IPS-NIHi11 (cell line): ENCODE measurements at regions not wholly inside any gene's neighbourhood (a gene's known extent, or its start where the extent isn't known, plus 50 kb on each side); places are given as distances from the start of the nearest gene placed in this dataset.

Experiments
- DNase-seq: peaks from one replicate; pipeline ENCODE4 v3.0.0; 2012; ENCODE audit warnings: mixed read lengths, low spot score

DNA sequence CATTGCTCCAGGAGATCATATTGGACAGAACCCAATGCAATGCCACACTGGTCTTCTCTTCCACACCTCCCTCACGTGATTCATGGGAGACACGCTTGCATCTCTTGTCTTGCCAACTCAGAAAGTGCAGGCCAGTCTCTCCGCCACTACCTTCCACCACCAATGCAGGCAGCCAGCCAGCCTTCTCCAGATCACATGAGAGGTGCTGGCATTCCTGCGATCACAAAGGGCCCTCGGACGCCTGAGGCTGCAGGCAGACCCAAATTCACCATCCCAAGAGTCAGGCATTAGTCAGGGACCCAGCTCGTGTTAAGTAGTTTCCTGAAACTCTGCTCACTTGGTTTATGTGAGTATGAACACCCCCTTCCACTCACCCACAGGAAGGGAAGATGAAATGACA lies 437.0 kb upstream of the ETAA1 start:
- no peak for DNase-seq

DNA sequence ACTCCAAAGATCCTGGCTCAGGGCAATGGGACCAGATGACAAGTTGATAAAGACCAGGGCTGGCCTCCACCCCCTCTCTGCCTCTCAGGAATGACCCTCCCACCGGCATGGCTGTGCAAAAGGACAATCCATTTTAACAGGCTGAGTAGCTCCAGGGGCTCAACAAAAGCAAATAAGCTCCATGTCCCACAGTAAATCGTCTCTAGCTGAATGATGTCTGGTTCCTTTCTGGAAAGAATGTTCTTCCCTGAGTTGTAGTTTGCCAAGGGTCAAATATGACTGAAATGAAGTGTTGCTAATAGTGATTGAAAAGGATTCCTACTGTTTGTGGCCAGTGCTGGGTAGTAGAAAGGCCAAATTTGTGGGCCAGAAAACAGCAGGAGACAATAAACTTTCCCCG lies 434.4 kb upstream of the ETAA1 start:
- DNase-seq, result peak; percentile 9

DNA sequence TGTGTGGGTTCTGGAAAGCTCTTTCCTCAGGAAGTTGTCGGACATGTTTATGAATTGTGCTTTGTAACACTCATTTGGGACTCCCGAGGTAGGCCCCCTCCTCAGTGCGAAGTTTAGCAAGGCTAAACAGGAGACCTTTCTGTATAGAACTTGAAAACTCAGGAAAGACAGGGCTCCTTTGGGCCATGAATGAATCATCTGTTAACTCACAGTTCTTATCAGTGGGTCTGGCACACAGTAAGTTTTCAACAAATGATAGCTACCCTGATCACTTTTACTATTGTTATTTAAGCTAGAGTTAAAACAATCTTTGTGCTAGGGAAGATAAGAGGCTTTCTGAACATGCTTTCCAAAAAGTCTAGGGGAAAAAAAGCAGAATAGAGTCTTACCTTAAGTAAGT lies 430.5 kb upstream of the ETAA1 start:
- DNase-seq, result no peak

DNA sequence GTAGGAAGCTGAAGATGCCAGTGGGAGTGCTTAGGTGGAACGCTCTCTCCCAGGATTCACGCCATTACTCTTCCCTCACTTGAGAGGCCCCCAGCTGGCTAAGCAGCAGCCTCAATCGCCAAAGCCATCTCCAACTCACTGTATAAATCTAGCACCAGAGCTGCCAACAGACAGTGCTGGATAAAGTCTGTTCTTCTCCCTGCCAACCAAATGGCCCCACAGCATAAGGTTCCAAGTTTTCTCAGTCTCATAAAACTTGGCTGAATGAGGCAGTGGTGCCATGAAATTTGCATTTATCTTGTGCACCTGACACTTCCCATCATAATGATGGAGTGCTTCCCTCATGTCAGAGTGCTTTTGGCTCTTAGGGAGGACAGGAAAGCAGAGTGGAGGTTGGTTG lies 428.2 kb upstream of the ETAA1 start:
- DNase-seq, result no peak

DNA sequence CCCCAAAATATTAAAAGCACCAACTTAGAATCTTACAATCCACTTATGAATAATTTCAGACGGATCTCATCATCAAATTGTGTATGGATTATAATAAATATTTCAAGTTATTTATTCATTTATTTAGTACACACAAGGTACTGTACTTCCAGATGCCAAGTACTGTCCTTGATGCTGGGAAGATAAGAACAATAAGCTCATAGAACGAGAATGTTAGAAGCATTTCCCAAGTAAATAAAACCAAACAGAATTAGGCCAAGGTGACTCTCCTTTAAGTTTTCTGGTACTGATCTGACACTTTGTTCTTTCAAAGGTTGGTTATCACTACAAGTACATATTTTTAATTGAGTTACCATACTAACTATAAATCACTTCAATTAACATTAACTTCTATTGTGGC lies 416.1 kb upstream of the ETAA1 start:
- no peak for DNase-seq

DNA sequence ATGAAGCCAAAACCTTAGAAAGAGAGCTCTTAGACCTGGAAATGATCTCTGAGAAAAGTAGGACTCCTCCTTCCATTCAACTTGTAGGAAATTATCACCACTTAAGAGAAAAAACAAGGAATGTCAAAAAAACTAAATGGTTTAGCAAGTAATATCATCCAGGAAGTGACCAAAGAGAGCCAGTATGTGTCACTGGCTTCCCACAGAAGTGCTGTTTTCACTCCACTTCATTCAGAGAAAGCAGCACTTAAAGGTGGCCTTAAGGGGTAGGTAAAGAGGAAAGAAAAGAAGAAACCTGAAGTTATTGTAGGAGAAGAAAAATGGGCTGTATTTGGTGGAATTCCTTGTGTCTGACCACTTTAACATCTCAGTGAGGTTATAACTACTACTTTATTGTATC lies 414.4 kb upstream of the ETAA1 start:
- no peak for DNase-seq

DNA sequence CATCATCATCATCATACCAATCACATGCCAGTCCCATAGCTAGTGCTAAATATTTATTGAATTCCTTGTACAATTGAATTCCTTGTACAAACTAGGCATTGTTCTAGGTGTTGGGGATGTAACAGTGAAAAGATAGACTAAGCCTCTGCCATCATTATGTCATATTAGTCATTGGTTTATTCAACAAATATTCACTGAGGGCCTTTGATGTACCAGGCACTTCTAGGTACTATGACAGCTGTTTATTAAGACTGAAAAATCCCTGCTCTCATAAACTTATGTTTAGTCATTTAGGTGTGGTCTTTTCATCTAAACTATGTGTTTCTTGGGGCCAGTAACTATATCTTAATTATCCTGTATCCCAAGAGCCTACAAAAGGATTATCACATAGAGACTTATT lies 412.3 kb upstream of the ETAA1 start:
- no peak for DNase-seq

DNA sequence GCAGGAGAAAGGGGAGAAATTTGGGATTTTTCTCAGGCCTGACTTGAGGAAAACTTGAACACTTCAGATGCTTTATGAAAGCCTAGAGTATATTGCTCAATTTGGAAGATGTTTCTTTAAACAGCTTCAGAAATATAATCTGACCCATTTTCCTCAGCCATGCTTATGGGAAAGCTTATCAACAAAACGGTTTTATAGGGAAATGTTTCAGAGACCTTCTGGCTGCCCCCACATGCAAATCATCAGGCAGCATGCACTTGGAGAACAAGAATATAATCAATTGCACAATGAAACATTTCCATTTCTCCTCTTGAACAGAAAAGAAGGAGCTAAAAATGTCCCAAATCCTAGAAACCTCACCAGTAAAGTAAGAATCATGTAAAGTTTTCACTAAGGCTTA lies 411.2 kb upstream of the ETAA1 start:
- DNase-seq, result no peak

DNA sequence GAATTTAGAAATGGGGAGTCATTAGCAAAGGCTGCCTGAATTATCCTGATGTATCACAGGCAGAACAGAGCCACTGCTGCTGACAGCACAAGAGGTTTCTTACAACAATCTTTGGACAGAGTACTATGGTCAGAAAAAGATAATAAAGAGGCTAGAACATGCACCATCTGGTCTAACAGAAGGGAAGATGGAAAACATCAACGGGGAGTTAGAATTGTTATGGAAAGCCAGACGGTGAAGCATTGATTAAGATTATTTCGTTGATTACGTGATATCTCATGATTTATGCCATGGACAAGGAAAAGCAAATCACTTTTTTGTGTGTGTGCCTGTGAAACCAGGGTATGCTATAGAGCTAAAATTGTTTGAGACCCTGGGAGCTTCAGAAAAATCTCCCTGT lies 409.4 kb upstream of the ETAA1 start:
- no peak for DNase-seq

DNA sequence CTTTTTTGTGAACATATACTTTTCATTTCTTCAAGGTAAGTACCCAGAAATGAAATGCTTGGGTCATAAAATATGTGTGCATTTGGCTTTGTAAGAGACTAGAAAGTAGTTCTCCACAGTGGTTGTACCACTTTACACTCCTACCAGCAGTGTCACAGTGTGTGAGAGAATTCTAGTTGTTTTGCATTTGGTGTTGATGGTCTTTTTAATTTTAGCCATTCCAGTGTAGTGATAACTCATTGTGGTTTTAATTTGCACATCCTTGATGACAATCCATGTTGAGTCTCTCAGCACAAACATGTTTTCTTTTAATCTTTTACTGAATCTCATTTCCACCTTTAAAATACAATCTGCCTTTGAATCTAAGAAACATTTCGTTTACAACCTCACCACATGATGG lies 402.5 kb upstream of the ETAA1 start:
- no peak for DNase-seq

DNA sequence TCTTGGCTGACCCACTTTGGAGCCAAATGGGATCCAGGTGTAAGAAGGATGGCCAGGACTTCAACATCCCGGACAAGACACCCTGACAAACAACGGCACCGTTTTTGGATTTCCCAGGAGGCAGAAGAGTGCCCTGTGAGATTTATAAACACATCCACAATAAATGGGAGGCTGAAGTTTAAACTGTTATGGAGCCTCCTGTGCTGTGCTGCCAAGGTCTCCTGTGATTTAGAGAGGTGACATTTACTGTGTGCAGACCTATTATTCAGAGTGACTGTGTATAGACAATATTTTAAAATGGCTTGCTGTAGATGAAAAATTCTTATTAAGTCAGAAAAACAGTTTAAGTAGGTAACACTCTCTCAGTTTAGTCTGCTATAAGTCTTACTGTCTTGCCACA lies 401.5 kb upstream of the ETAA1 start:
- DNase-seq, result no peak

DNA sequence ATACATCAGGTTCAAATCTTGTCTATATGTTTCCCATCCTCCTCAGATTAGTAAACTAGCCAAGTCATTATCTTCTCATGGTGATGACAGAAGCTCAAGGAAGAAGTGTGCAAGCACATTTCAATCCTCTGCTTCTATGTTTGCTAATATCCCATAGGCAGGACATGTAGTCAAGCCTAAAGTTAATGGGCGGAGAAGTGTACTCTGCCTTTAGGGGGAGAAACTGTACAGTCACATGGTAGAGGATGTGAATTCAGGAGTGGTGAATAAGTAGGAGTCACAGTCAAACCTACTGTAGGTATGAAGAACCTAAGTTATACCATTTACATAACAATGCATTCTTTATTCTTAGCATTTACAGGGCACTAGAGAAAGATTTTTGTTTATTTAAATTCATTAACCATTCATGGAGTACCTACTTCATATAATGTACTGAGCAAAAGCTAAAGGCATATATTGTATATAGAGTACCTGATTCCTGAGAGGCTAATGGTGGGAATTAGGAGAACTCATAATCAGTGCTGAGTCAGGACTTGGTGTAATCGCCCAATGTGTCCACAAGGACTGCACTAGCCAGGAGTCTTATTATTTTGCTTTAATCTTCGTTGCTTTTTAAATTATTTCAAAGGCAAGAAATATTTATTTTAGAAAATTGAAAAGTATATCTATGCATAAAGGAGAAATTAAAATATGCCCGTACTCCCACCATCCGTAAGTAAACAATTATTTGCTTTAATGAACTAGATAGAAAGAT lies 394.3 kb upstream of the ETAA1 start:
- no peak for DNase-seq

DNA sequence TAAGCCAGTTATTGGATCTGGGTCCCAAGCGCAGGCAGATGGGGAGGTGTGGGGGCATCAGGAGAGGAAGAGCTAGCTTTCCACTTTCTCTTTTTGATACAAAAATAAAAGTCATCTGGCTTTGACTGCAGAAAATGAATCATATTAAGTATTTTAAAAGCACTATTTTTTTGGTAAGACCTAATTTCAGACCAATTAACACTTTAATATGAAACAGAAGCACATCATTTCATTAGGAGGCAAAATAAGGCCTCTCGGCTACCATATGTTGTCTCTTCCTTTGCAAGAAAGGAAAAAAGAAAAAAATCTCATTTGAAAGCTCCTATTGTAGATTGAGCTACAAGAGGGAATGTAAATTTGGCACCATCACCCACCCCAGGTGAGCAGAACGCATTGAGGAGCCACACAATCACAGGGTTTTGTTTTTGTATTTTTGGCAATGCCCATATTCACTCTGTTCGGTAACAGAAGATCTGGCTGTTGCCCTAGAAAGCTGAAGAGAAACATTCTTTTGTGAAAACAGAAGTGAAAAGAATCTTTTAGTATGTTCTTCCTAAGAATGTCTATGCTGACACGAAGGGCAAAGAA lies 390.7 kb upstream of the ETAA1 start:
- no peak for DNase-seq

DNA sequence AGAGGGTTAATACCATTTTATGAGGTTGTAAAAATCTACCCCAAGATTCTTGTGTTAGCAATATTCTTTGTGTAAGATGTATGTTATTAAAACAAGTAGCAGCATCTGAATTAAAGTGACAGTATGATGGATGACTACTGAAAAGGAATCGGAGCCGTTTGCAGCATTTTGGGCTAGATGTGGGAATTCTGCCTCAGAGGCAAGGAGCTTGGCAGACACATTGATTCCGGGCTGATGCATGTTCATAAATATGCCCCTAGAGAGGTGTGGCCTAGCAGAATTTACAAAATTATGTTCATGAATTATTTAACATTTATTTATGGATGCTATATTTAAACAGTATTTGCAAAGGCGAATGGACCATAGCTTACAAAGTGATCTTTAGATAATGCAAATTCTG lies 389.0 kb upstream of the ETAA1 start:
- DNase-seq, result no peak

DNA sequence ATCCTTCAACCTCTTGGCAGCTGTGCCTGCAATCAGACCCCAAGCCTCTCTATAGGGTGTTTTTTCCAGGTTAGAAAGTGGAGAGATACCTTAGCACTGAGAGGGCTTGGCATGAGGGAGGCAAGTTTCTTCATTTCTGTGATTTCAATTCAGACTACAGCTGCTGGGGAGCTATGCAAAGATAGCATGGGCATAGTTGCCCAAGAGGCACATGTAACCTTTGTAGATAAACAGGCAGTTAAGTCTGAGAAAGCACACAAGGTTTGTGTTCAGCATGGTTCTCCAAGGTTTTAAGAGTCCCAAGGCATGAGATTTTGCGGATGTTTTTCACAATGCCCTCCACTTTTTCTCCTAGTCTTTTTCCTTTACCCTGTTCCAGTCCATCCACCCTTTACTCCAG lies 385.0 kb upstream of the ETAA1 start:
- DNase-seq, result no peak

DNA sequence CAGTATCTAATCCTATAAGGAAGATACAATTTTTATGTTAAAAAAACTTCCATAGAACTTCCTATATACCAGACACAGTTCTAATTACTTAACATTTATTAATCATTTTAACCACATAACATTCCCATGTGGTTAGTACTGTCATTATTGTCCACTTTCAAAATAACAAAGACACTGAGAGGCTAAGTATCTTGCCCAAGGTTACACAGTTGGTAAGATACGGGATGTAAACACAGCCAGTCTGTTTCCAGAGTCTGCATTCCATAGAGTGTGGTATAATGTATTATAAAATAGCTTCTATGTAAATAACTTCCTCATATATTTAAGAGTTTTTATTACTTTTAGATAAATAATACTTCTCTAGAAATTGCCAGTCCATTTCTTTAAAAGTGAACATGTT lies 383.3 kb upstream of the ETAA1 start:
- no peak for DNase-seq

DNA sequence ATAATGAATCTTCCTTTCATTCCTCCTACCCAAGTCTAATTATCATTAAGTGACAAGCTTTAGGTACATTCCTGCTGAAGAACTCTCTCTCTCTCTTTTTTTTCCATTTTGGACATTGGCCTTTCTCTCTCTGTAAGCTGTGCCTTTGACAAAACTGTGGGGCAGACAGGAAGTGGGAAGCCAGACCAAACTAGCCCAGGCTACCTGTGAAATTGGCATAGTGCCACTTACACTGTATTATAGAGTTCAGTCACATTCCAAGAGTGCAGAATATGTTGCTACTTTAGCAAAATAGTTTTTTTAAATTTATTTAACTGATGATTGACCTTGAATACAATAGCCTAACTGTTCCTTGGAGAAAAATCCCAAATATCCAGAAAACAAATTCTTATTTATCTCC lies 381.5 kb upstream of the ETAA1 start:
- DNase-seq, result peak; percentile 18

DNA sequence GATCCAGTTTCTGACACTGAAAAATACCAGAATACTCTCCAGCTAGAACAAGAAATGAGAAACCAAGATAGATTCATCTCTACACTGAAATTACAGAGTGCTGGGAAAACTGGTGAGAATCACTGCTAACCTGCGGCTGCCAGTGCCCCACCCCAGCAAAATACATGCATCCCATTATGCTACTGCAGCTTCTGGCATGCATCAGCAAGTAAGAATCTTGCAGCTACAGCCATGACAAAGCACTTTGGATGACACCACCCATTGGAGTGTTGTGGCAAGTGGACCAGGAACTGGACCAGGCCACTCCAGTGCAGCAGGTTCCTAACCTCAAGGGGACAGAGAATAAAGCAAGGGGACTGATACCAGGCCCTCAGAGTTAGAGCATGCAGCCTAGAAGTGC lies 378.8 kb upstream of the ETAA1 start:
- DNase-seq, result no peak

DNA sequence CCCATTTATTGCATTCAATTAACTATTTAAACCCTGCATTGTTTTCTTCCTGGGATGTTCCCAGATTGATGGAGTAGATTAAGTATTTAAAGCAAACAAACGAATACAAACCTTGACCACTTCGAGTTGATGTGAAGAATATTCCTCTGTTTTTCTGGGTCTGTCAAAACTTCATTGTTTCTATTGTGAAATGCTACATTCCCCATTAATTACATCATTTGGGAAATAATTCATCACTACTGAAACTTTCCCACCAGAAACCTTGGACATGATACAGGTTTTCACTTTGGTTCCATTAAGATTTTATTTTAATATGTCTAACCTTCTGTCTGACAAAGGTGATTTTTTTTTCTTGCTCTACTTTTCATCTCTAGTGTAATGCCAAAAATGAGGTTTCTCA lies 365.1 kb upstream of the ETAA1 start:
- no peak for DNase-seq

DNA sequence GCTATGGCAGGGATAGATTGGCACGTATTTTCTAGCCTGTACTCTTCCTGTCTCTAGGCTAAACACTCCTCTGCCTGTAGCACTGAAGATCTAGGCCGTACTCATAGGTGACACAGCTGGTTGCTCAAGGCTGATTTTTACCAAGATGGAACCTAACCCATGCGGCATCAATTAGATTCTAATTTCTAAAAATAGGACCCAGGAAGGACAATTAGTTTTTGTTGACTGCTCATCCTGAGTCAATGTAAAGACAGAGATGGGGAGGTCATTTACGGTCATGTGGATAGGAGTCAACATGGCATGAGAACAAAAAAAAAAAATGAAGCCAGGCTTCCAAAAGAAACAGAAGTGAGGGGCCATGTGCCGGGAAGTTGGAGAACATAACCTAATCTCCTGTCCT lies 360.7 kb upstream of the ETAA1 start:
- no peak for DNase-seq

DNA sequence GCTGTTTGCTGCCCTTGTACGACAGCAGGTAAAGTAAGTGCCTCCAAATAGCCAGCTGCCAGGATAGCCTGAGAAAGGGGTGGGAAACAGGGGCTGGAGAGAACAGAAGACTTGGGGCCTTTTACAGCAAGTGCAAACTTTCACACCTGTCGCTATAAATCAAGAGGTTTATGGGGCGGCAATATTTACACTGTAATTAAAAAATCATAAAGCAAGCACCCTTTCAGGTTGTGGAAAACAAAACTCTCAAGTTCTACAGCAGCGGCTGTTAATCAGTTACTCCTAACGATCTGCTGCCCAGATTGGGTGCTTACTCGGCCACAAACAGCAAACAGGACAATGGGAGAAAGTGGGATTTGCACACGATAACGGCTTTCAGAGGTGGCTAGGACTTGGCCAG lies 359.5 kb upstream of the ETAA1 start:
- no peak for DNase-seq

DNA sequence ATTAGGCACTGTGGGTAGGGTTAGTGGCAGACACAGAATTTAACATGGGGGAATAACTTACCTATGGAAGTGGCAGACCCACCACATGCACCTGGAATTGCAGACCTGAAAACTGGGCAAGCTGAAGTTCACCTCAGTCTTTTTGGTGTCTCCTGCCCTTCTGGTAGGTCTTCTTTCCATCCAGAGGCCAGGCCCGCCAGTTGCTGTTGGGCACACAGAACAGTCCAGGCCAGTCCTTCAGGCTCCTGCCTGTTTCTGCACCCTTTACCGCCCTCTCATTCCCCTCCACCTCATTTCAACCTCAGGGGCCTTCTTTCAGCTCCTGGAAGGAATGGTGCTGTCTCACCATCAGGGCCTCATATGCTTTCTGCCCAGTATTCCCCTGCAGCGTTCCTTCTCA lies 358.9 kb upstream of the ETAA1 start:
- DNase-seq, result no peak

DNA sequence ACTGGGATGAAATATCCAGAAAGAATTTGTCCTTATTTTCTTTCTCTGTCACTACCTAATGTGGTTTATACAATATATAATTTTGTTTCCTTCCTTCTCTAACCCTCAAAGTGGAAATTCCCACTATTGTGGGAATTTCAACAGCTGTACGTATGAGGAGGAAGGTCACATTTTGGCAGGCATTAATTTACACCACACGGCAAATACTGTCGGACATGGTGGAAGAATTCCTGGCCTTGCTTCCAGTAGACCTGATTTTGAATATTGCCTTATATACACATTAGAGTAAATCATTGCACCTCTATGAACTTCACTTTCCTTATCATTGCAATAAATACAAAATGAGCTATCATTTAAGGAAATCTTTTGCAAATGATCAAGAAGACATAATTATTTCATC lies 358.1 kb upstream of the ETAA1 start:
- no peak for DNase-seq

DNA sequence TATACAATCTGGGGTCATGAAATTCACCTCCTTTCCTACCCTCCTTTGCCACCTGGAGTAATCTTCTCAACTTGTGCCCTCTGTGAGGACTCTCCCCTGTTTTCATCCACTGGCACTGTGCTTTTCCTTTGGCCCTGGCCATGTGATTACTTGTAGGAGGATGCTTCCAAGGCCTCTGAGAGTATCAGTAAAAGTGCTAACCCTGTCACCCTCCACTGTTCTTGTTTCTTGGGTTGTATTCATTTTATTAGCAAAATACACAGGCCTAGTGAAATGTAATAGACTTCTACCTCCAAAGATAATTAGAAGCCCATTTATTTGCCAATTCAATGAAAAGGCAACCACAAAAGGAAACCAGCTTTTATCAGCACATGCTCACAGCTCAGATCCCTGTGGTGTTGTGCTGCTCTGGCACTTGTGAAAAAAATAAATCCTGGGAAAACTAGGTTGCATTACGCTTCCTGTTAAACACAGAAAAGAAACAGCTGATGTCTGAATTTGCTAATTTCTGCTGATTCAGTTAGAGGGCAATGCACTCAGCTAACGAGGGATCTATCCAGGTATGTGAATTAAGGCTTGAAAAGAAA lies 357.5 kb upstream of the ETAA1 start:
- no peak for DNase-seq
